ENCODE measurements at regions not wholly inside any gene's neighbourhood (a gene's known extent, or its start where the extent isn't known, plus 50 kb on each side); places are given as distances from the start of the nearest gene placed in this dataset.

GRCh38 chr7:35366167-35367155, 112.6 kb upstream of the TBX20 start:
- no peak for TF ChIP-seq POLR2AphosphoS5 (IDR thresholded peaks at IDR 0.05; ENCODE audit: low read depth, low read length)
- no peak for TF ChIP-seq SIN3A (IDR thresholded peaks at IDR 0.05; ENCODE audit: borderline replicate concordance, insufficient read depth, low read length)
